ENCODE measurements at regions not wholly inside any gene's neighbourhood (a gene's known extent, or its start where the extent isn't known, plus 50 kb on each side); places are given as distances from the start of the nearest gene placed in this dataset.

DNA sequence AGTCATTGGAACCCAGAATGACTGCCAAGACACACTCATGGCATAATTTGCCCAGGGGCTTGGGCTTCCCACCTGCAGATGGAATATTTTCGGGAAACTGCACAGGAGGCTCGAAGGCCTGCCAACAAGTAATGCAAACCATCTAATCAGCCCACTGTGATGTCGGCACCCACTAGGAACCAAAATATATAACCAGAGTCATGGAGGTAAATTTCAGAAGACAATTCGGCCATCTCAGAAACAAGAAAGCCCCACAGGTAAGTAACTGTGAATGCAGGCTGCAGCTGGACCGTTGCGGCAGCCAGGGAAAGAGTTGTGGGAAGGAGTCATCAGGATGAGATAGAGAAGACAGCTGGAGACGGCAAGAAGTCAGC, 264.4 kb downstream of the SYK start:
- Histone ChIP-seq H3K36me3 (ENCODE audit: control insufficient read depth, insufficient read depth, low read length) (no peaks in the 10 kb centered on the region), H3K4me3 (ENCODE audit: low read length) (no peak overlapping the region), H3K4me1 (ENCODE audit: control insufficient read depth, insufficient read depth, low read length) (peaks cover 5% of the 10 kb centered on the region), H3K27me3 (ENCODE audit: control insufficient read depth, insufficient read depth, low read length) (no peaks in the 10 kb centered on the region), H3K9ac (ENCODE audit: low read length) (no peak overlapping the region), H3K9me3 (ENCODE audit: control insufficient read depth, low read length) (no peaks in the 10 kb centered on the region)

DNA sequence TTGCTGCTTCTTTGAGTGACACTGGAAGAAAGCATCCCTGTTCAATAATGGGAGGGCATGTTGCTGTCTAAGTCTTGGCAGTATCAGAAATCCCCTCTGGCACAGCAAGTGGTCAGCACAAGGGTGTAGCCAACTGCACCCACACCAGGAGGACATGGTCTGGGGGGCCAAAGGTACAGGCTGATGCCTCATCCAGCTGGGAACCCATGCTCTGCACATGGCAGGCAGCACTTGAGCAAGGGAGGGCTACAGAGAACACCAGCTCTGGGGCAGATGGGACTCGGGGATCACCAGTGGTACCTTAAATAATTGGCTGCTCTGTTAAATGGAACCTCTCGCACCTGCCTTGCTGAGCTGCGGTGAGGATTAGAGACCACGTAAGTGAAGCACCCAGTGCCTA, 265.2 kb downstream of the SYK start:
- no peak overlapping the region for H3K9ac ChIP-seq (ENCODE audit: low read length)
- H3K36me3 ChIP-seq (ENCODE audit: control insufficient read depth, insufficient read depth, low read length) = no peaks in the 10 kb centered on the region
- H3K27me3 ChIP-seq (ENCODE audit: control insufficient read depth, insufficient read depth, low read length) = no peaks in the 10 kb centered on the region
- peaks cover 12% of the 10 kb centered on the region for H3K4me1 ChIP-seq (ENCODE audit: control insufficient read depth, insufficient read depth, low read length)
- H3K4me3 ChIP-seq (ENCODE audit: low read length) = no peak overlapping the region
- no peaks in the 10 kb centered on the region for H3K9me3 ChIP-seq (ENCODE audit: control insufficient read depth, low read length)

DNA sequence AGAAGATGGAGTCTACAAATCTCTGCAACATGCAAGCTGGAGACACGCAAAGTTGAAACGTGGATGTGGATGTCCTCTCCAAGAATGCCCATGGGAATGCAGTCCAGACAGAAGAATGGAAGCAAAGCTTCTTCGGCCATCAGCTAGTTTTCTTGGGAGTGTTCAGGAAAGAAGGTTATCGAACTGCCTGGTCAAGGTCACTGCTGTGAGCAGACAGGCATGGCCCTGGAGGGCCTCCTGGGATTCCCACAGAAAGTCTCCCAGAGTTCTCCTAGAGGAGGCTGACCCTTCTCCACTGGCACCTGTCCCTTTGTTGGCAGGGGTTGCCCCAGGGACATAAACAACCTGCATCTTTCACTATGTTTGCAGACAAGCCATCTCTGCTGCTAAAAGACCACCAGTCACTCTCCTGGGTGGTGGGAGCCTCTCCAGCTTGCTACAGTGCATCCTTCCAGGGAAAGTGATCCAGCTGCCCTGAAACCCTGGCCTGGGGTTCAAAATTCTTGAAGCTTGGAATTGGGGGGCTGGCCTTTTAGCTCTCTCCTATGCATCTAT, 265.8 kb downstream of the SYK start:
- Histone ChIP-seq H3K36me3 (ENCODE audit: control insufficient read depth, insufficient read depth, low read length) (no peaks in the 10 kb centered on the region), H3K9ac (ENCODE audit: low read length) (no peak overlapping the region), H3K4me3 (ENCODE audit: low read length) (no peak overlapping the region), H3K4me1 (ENCODE audit: control insufficient read depth, insufficient read depth, low read length) (peaks cover 14% of the 10 kb centered on the region), H3K27me3 (ENCODE audit: control insufficient read depth, insufficient read depth, low read length) (no peaks in the 10 kb centered on the region), H3K9me3 (ENCODE audit: control insufficient read depth, low read length) (no peaks in the 10 kb centered on the region)

DNA sequence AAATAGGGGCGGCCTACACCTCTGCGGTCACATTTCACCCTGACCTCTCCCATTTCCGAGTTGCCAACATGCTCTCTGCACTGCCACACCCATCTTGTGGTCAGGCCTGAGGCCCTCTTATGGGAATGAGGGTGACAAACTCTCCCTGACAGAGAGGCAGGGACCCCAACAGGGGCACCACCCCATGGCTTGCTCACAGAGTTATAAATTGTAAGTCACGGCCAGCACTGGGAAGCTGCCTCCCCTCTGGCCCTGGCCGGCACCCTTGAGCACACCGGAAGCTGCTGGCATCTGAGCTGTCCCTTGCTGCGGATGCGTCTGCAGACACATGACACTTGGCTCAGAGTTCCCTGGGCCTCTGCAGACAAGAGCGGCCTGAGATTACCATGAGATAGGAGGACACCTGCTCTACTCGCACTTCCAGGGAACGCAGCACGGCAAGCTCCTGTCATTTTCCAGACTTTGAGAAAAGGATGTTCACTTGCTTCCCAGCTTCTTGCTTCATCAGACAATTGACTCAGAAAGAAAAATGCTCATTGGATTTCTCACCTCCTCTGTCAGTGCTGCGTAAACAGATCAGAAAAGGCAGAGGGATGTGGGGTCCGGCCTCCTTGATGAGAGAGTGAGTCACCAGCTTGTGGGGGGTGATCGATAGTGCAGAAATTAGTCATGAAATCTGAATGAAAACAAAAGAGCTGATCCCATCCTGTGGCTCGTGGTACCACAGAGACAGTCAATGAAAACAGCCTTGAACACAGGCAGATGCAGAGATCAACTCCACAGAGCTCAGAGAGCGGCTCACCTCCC, 269.8 kb downstream of the SYK start:
- Histone ChIP-seq H3K4me3 (ENCODE audit: low read length) (no peak overlapping the region), H3K9ac (ENCODE audit: low read length) (no peak overlapping the region)

DNA sequence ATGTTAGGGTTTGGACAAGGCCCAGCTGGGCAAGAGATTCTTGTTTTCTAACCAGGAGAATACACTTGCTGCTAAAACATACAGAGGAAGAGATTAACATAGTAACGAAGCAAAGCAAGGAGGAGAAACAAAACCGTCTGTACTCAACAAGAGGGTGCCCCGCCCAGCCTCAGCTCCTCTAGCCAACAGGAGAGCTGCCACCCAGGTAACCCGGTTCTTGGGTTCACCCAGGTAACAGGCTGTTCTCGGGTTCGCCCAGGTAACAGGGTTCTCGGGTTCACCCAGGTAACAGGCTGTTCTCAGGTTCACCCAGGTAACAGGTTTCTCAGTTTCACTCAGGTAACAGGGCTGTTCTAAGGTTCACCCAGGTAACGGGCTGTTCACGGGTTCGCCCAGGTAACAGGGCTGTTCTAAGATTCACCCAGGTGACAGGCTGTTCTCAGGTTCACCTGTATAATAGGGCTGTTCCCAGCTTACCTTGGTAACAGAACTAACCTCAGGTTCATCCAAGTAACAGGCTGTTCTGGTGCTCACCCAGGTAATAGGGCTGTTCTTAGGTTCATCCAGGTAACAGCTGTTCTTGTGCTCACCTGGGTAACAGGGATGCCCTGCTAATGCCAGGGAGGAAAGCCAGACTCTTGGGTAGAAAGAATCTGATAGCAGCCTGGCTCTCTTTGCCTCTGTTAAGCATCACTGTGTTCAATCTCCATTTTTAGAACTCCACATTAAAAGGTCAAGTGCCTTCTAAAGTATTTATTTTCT, 271.6 kb downstream of the SYK start:
- no peaks in the 10 kb centered on the region for H3K27me3 ChIP-seq (ENCODE audit: control insufficient read depth, insufficient read depth, low read length)
- H3K36me3 ChIP-seq (ENCODE audit: control insufficient read depth, insufficient read depth, low read length) = no peaks in the 10 kb centered on the region
- no peak overlapping the region for H3K9ac ChIP-seq (ENCODE audit: low read length)
- no peaks in the 10 kb centered on the region for H3K9me3 ChIP-seq (ENCODE audit: control insufficient read depth, low read length)
- no peak overlapping the region for H3K4me3 ChIP-seq (ENCODE audit: low read length)
- H3K4me1 ChIP-seq (ENCODE audit: control insufficient read depth, insufficient read depth, low read length) = peaks cover 22% of the 10 kb centered on the region

More for the DNA sequence above, 269.8 kb downstream of the SYK start:
- no peaks in the 10 kb centered on the region for H3K36me3 ChIP-seq (ENCODE audit: control insufficient read depth, insufficient read depth, low read length)
- no peaks in the 10 kb centered on the region for H3K9me3 ChIP-seq (ENCODE audit: control insufficient read depth, low read length)
- H3K4me1 ChIP-seq (ENCODE audit: control insufficient read depth, insufficient read depth, low read length) = peaks cover 22% of the 10 kb centered on the region
- H3K27me3 ChIP-seq (ENCODE audit: control insufficient read depth, insufficient read depth, low read length) = no peaks in the 10 kb centered on the region

DNA sequence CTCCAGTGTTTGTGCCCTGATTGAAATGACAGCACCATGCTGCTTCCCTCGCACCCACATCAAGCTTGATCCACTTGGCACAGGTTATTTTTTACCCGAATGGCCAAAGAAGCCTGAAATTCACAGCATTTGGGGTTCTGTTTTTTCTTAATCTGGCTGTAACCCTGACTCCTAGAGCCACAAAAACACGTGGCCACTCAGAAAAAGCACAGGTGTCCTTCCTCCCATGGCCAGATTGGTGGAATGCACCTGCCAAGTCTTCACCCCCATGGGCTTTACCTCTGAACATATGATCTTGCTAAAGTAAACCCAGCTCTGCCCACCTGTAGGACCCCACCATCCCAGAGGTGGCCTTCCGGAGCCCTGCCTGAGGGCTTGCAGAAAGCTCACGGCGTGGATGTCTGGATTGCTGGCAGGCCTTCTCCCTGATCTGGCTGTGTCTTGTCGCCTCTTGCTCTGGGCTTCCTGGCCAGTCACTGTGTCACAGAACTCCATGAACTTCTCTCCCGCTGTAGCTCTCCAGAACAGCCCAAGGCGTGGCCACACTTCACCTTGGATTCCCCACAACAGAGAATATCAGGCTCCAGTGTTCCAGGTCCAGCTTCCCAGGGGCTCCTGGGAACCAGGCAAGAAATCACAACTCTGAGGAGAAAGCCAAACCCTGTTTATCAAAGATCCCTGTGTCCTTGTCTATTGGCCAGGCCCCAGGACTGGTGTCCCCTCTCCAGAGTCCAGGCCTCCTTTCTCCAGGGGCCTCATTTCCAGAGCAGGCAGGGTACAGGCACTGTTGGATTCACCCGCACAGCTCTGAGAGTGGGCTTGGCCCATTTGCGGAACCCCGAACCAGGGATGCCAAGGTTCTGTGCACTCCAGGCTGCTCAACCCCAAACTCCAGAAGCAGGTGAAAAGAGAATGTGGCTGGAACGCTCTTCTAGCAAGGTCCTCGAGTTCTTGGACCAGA, 272.5 kb downstream of the SYK start:
- H3K9ac ChIP-seq (ENCODE audit: low read length) = no peak overlapping the region
- H3K27me3 ChIP-seq (ENCODE audit: control insufficient read depth, insufficient read depth, low read length) = no peaks in the 10 kb centered on the region
- H3K36me3 ChIP-seq (ENCODE audit: control insufficient read depth, insufficient read depth, low read length) = no peaks in the 10 kb centered on the region
- H3K4me3 ChIP-seq (ENCODE audit: low read length) = no peak overlapping the region
- H3K9me3 ChIP-seq (ENCODE audit: control insufficient read depth, low read length) = no peaks in the 10 kb centered on the region
- peaks cover 22% of the 10 kb centered on the region for H3K4me1 ChIP-seq (ENCODE audit: control insufficient read depth, insufficient read depth, low read length)

DNA sequence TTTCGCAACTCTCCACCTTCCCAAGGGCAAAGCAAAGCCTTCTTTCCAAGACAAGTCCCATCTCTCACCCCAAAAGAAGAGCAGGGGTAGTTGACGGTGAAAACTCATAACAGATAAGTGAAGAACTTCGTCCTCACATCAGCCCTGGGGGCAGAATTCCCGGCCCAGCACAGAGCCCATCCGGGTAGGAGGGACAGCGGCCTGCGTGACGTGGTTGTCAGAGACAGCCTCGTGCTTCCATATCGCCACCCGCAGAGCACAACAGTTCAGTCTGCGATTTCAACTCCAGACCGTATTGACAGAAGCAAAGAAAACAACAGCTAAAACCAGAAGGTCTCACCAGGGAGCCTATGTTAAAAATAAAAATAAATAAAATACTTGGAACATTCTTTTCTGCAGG, 273.2 kb downstream of the SYK start:
- Histone ChIP-seq H3K36me3 (ENCODE audit: control insufficient read depth, insufficient read depth, low read length) (no peaks in the 10 kb centered on the region), H3K4me1 (ENCODE audit: control insufficient read depth, insufficient read depth, low read length) (peaks cover 22% of the 10 kb centered on the region), H3K27me3 (ENCODE audit: control insufficient read depth, insufficient read depth, low read length) (no peaks in the 10 kb centered on the region), H3K4me3 (ENCODE audit: low read length) (no peak overlapping the region), H3K9ac (ENCODE audit: low read length) (no peak overlapping the region), H3K9me3 (ENCODE audit: control insufficient read depth, low read length) (no peaks in the 10 kb centered on the region)

DNA sequence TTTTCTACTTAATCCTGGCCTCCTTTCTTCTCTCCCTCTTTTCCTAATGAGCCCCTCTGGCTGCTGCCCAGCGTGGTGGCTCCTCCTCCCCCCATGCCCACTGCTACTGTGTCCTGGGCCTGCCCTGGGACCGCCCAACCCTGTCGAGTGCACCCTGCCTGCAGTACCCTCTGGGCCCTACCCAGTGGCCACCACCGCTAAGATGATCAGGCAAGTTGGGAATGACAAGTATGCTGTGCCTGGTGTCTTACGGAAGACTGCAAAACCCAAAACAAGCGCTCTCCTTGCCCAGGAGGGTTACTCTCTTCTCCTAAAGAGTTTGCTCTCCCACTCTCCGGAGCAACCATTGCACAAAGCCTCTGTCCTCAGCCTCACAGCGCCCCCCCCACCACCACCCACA, 273.7 kb downstream of the SYK start:
- H3K27me3 ChIP-seq (ENCODE audit: control insufficient read depth, insufficient read depth, low read length) = no peaks in the 10 kb centered on the region
- H3K4me1 ChIP-seq (ENCODE audit: control insufficient read depth, insufficient read depth, low read length) = peaks cover 22% of the 10 kb centered on the region
- H3K9me3 ChIP-seq (ENCODE audit: control insufficient read depth, low read length) = no peaks in the 10 kb centered on the region
- H3K9ac ChIP-seq (ENCODE audit: low read length) = no peak overlapping the region
- H3K4me3 ChIP-seq (ENCODE audit: low read length) = no peak overlapping the region
- no peaks in the 10 kb centered on the region for H3K36me3 ChIP-seq (ENCODE audit: control insufficient read depth, insufficient read depth, low read length)

DNA sequence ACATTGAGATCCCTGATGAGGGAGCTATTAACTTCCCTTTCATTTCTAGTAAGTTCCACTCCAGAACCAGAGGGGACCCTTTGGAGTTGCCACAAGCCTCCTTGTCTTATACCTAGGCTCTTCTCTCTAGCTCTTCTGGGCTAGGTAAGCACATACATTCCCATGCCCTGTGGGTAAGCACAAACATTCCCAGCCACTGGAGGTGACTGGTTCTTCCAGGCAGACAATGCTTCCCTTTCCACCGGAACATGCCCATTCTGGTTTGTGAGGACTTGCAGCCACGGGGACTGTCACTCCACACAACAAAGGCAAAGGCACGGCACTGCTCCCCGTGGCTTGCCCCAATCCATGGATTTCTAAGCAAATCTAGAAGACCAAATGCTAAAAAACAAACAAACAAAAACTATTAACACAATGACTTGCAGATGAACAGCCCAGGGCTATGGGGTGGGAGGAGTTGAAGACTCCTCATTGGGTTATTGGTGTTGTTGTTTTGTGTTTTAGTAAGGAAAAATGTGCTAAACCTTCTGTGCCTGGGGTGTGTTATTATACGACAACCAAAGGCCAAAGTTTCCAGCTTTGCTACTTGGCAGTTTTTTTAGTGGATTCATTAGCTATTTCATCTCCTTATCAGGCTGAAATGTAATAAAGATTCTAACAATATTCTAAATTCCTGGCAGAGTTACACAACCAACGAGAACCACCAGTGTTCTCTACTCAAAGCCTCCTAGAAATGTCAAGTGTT, 276.2 kb downstream of the SYK start:
- Histone ChIP-seq H3K4me1 (ENCODE audit: control insufficient read depth, insufficient read depth, low read length) (peaks cover 3% of the 10 kb centered on the region), H3K9me3 (ENCODE audit: control insufficient read depth, low read length) (no peaks in the 10 kb centered on the region), H3K36me3 (ENCODE audit: control insufficient read depth, insufficient read depth, low read length) (no peaks in the 10 kb centered on the region), H3K4me3 (ENCODE audit: low read length) (no peak overlapping the region), H3K9ac (ENCODE audit: low read length) (no peak overlapping the region), H3K27me3 (ENCODE audit: control insufficient read depth, insufficient read depth, low read length) (no peaks in the 10 kb centered on the region)

DNA sequence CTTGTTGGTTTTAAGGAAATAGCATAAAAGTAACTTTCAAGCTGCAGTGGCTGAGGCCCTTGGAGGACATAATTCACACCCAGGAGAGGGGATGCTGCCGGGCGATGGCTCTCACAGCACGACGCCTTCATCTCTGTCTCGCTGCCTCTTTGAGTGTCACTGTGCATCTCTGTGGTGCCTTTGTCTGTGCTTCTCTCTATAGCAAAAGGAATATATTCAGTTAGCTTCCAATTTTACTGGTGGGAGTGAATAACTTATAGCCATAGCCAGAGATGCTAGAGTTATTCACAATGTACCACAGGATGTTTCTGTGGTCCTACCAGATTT, 276.7 kb downstream of the SYK start:
- no peak overlapping the region for H3K9ac ChIP-seq (ENCODE audit: low read length)
- no peak overlapping the region for H3K4me3 ChIP-seq (ENCODE audit: low read length)
- H3K36me3 ChIP-seq (ENCODE audit: control insufficient read depth, insufficient read depth, low read length) = no peaks in the 10 kb centered on the region
- H3K27me3 ChIP-seq (ENCODE audit: control insufficient read depth, insufficient read depth, low read length) = no peaks in the 10 kb centered on the region
- H3K9me3 ChIP-seq (ENCODE audit: control insufficient read depth, low read length) = no peaks in the 10 kb centered on the region
- no peaks in the 10 kb centered on the region for H3K4me1 ChIP-seq (ENCODE audit: control insufficient read depth, insufficient read depth, low read length)

DNA sequence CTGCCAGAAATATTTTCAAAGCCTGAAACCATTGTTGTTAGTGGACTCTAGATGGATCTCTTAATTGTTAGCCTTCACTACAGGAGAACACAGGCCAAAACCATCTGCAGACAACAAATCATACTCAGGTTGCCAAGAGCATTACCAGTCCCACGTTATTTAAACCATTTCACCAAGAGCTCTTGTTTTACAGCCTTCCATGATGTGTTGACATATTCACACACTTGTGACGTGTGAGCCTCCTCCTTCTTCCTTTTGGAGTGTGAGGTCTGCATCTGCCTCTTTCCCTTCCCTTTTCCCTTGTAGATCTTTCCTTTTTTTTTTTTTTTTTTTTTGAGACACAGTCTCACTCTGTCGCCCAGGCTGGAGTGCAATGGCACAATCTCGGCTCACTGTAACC, 279.0 kb downstream of the AUH start:
- H3K4me1 ChIP-seq (ENCODE audit: control insufficient read depth, insufficient read depth, low read length) = no peaks in the 10 kb centered on the region
- H3K9ac ChIP-seq (ENCODE audit: low read length) = no peak overlapping the region
- no peaks in the 10 kb centered on the region for H3K9me3 ChIP-seq (ENCODE audit: control insufficient read depth, low read length)
- H3K27me3 ChIP-seq (ENCODE audit: control insufficient read depth, insufficient read depth, low read length) = no peaks in the 10 kb centered on the region
- no peak overlapping the region for H3K4me3 ChIP-seq (ENCODE audit: low read length)
- H3K36me3 ChIP-seq (ENCODE audit: control insufficient read depth, insufficient read depth, low read length) = no peaks in the 10 kb centered on the region
